ENCODE measurements at regions not wholly inside any gene's neighbourhood (a gene's known extent, or its start where the extent isn't known, plus 50 kb on each side); places are given as distances from the start of the nearest gene placed in this dataset.

DNA sequence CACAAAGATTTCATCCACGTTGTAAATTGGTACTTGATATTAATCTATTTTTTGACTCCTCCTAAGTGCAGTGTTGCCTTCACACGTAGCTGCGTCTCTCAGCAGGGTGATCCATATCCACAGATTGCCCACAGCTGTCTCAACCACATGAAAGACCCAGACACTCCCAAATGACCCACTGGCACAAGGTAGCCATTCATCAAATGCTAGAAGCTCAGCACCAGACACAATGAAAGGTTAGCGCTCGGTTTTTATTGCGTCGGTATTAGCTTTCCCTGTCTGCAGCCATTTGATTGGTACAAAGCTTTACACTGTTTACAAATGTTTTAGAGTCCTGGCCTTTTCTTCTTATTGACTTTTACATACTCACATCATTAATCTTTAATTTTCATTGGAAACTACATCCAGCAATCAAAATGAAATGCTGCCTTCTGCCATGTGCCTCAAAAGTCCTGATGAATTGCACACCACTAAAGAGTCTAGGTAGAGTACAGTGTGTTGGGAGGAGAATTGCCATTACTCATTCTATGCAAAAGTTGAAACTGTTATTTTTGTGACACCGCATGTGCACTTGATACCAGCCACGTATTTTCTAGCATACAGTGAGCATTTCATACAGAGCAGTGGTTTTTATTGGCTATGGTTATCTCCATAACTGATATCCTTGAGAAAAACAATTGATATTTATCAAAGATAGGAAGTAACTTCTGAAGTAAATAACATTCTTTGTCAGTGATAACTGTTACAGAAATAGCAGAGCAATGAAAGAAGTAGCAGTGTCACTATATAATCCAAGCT, 127.3 kb upstream of the NUDT7 start:
- DNase-seq: peak; percentile 72

DNA sequence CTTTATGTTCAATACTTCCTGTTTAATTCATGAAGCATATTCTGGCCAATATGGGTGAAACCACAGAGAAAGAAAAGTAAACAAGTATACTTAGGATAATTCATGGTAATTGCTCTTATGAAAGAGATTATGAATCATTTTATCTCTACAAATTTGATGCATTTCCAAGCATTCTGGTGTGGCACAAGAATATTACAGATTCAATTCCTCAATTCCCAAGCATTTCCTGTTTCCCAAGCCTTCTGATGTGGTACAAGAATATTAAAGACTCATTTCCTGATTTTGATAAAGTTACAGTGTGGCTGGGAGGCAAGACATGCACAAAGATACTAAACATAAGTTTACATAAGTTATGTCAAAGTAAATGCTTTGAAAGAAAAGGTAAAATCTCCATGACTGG, 126.1 kb upstream of the NUDT7 start:
- DNase-seq: no peak

DNA sequence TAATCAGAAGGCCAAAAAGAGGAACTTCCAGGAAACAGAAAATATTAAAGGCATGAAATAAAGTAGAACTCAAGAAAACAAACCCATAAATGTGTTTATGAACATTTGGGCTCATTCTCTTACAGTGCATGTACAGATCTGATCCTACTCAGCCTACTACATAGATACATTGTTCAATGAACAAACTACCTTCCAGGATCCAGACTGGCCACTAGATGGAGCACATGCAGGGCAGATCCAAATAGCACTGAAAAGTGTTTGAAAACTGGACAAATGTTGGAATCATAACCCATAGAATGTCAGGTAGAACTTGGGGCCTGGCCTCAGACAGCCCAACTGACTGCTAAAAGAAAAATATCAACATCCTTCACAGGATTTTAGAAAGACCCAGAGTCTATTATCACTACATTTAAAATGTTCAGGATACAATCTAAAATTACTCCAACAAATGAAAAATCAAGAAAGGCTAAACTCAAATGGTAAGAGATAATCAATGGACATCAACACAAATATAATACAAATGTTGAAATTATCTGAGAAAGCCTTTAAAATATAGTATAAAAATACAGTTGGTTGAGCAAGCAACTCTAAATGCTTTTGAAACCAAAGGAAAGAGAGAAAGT, 122.4 kb upstream of the NUDT7 start:
- peak; percentile 7 for DNase-seq

- no peak for DNase-seq
Observed at GRCh38 chr16:77600555-77600954, 121.8 kb upstream of the NUDT7 start.

- DNase-seq: no peak
Observed at GRCh38 chr16:77603656-77604055, 118.7 kb upstream of the NUDT7 start.

- no peak for DNase-seq
Observed at GRCh38 chr16:77610496-77610895, 111.8 kb upstream of the NUDT7 start.

GRCh38 chr16:77611386-77611785, 110.9 kb upstream of the NUDT7 start:
- no peak for DNase-seq

DNA sequence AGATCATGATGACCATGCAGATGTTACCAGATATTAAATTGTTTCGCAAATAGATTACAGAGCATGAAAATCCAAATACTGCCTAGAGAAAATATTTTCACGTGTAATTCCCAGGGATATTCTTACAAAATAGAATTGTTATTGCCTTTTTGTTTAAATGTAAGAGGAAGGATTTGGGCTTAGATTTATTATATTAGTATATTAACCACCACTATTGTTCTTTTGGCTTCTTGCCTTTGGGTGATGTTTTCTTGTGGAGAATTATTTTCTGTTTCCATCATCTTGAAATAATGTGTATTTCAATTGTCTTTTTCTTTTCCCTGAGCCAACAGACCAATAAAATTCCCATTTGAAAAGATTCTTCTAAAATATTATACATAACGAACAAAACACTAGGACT, 109.7 kb upstream of the NUDT7 start:
- DNase-seq: no peak

GRCh38 chr16:77613095-77613494, 109.2 kb upstream of the NUDT7 start:
- no peak for DNase-seq

DNA sequence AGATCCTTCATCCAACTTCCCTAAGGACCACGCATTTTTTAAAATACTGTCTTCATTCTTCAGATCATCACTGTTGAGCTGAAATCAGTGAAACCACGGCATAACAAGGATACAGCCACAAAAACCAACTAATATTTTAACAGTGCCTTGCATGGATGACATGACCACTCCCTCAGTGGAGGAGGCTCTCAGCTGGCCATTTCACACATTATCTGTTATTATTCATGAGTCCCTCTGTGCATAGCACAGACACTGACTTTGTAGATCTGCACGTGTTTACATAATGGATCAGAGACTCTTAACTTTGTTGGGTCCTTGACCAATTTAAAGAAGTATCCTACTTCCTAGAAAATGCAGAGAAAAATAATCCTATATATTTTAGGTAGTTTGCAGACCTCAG, 104.8 kb upstream of the NUDT7 start:
- DNase-seq: no peak

DNA sequence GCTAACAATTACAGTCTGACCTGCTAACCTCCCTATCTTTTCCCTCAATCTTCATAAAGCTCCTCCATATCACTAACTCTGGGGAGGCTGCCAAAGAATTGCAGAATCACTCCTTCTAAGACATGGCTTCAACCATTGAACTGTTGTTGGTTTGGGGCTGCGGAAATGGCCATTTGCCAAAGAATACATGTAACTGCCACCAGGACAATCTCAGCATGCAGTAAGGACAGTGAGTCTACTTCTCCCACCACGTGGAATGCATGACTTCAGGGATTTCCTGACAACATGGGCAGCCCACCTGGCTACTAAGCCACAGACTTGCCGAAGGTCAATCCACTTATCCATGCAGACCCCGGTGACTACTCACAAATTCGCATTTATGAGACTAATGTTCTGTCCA, 104.3 kb upstream of the NUDT7 start:
- DNase-seq: no peak

DNA sequence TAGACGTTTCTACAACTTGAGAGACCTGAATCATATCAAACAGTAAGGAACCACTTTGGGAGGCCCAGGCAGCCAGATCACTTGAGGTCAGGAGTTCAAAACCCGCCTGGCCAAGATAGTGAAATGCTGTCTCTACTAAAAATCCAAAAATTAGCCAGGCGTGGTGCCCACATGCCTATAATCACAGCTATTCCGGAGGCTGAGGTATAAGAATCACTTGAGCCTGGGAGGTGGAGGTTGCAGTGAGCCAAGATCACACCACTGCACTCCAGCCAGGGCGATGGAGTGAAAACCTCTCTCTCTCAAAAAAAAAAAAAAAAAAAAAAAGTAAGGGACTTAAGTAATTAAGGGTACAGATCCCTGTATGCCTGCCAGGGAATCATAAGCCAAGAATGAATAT, 103.4 kb upstream of the NUDT7 start:
- DNase-seq: no peak

DNA sequence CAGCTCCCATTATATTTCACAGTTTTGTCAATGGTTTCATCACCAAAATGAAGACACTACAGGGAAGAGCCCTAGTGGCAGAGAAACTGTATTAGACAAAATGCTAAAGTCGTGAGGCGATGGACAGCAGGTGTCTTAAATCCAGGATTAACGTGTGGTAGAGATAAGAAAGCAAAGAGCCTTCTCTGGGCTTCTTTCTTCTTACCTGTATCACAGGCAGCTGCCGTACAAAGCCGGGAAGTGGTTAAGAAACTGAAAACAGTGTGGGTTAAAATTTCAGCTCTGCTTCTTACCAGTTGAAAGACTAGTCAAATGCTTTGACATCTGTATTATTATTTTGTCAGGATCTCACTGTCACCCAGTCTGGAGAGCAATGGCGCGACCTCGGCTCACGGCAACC, 98.2 kb upstream of the NUDT7 start:
- DNase-seq: no peak

GRCh38 chr16:77636615-77637014, 85.7 kb upstream of the NUDT7 start:
- DNase-seq: no peak

- DNase-seq: no peak
Observed at GRCh38 chr16:77637940-77638339, 84.4 kb upstream of the NUDT7 start.

- no peak for DNase-seq
Observed at GRCh38 chr16:77643176-77643575, 79.1 kb upstream of the NUDT7 start.

GRCh38 chr16:77645764-77646163, 76.5 kb upstream of the NUDT7 start:
- no peak for DNase-seq

GRCh38 chr16:77647726-77648125, 74.6 kb upstream of the NUDT7 start:
- DNase-seq: no peak

DNA sequence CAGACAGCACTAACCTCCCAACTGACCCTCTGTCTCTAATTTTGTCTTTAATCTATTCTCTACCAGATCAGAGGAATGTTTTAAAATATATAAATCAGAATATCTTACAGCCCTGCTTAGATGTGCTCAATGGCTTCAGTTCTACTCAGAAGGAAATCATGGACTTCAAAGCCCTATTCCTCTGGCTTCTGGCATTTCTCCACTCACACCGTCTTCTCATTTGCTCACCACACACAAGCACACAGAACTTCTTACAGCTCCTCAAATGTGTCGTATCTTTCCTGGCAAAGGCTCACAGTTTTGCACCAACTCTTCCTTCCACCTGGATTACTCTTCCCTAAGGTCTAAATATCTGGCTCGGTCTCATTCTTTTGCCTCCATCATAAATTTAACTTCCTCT, 71.6 kb upstream of the NUDT7 start:
- DNase-seq: no peak

DNA sequence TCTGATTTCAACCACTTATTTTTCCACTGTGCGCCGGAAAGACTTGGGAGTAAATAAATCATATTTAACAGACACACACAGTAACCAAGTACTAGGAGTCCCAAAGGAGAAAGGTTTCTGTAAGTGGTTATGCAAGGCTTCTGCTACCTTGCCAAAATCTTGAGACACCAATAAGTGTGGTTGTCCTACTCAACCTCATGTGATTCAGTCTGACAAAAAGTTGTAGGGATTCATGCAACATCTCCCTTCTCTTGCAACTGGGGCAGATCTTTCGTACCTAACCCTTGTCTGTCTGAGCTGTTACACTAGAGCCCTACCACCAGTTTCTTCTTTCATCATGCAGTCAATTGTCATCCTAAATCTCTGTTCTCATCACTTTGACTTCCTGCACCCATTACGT, 69.9 kb upstream of the NUDT7 start:
- DNase-seq: no peak

GRCh38 chr16:77657016-77657415, 65.3 kb upstream of the NUDT7 start:
- no peak for DNase-seq

DNA sequence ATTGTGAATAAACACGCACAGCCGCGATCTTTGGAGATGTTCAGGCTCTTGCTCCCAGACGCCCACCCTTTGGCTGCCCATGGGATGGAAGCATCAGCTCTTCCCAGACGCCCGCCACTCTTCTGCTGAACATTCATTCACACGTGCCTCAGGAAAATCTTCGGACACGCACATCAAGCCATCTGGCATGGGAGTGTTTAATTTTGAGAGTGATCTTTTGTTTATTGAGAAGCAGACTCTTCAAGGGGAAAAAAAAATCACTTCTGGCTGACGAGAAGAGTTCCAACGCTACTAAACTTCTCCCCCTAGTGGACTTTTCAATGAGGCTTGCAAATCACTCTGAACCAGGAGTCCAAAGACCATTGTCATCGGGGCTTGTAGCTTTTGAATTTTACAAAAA, 62.0 kb upstream of the NUDT7 start:
- DNase-seq: peak; percentile 27

GRCh38 chr16:77662246-77662645, 60.1 kb upstream of the NUDT7 start:
- no peak for DNase-seq

DNA sequence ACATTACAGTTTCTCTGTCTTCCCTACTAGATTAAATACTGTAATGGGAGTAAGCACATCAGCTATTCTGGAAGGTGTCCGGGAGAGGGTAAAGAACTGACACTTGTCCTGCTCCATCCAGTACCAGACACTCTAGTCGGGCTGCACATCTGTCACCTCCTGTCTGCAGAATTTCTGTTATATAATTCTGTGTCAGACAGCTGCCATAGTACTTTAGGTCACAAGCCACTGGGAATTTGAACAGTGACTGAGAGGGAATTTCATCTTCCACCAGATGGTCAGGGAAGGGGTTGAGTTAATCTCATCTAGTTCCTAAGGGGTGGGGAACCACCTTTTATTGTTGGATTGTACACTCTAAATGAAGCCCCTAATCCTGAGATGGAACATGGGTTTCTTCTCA, 58.6 kb upstream of the NUDT7 start:
- DNase-seq: no peak

DNA sequence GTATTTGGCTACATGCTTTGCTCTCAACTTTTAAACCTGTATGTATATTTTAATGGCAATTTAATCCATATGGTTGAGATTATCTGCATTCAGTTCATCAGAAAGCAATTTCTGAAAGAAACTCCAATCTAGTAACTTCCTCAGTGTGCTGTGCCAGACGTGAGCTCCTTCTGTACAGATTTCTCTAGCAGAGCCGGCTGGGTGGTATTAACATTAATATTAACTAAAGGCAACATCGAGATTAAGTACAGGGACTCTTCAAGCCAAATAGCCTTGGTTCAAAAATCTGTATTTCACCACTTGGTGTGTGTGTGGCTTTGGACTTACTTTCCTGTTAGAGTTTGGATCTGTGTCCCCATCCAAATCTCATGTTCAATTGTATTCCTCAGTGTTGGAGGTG, 55.5 kb upstream of the NUDT7 start:
- DNase-seq: no peak
